Chondrocyte (in vitro differentiated cells): ENCODE measurements at regions not wholly inside any gene's neighbourhood (a gene's known extent, or its start where the extent isn't known, plus 50 kb on each side); places are given as distances from the start of the nearest gene placed in this dataset.

Source experiments
- DNase-seq: peaks from one replicate; pipeline ENCODE4 v3.0.0; 2021; ENCODE audit warnings: mixed read lengths, low spot score
- H3K27ac Mint-ChIP-seq: one replicate; pipeline ENCODE4 v1.8.0; 2021; ENCODE audit warnings: mild to moderate bottlenecking, moderate library complexity, mixed read lengths; ENCODE audit not compliant: unreplicated experiment
- H3K27me3 Mint-ChIP-seq: 2 replicates; pipeline ENCODE4 v1.8.0; 2021; ENCODE audit warnings: low read depth, mixed read lengths
- H3K36me3 Mint-ChIP-seq: 2 replicates; pipeline ENCODE4 v1.8.0; 2021; ENCODE audit warnings: low read depth, mixed read lengths
- H3K4me1 Mint-ChIP-seq: 2 replicates; pipeline ENCODE4 v1.8.0; 2021; ENCODE audit warnings: low read depth, mild to moderate bottlenecking, mixed read lengths
- H3K4me3 Mint-ChIP-seq: one replicate; pipeline ENCODE4 v1.8.0; 2021; ENCODE audit warnings: mild to moderate bottlenecking, moderate library complexity, mixed read lengths; ENCODE audit not compliant: unreplicated experiment
- H3K9me3 Mint-ChIP-seq: 2 replicates; pipeline ENCODE4 v1.8.0; 2021; ENCODE audit warnings: low read depth, mixed read lengths
- CTCF ChIP-seq: fragments of 200-600 bp; sonication (generic); IDR thresholded peaks from 2 replicates; pipeline ENCODE4 v1.5.0; 2021; ENCODE audit warnings: antibody characterized with exemption, mild to moderate bottlenecking, moderate library complexity

- no peaks in the 10 kb centered on the region for H3K4me1 Mint-ChIP-seq
- no peak overlapping the region for H3K27ac Mint-ChIP-seq
- peaks cover 3% of the 10 kb centered on the region for H3K36me3 Mint-ChIP-seq
- TF ChIP-seq CTCF: no peak
- peaks cover 69% of the 10 kb centered on the region for H3K27me3 Mint-ChIP-seq
- H3K9me3 Mint-ChIP-seq: peaks cover 2% of the 10 kb centered on the region
- no peak for DNase-seq
- no peak overlapping the region for H3K4me3 Mint-ChIP-seq
Measured at GRCh38 chr19:5392486-5392885, 51.9 kb upstream of the PTPRS start.

GRCh38 chr19:5393088-5393487, 52.5 kb upstream of the PTPRS start:
- Mint-ChIP-seq H3K27ac (no peak overlapping the region), H3K36me3 (peaks cover 3% of the 10 kb centered on the region), H3K9me3 (peaks cover 2% of the 10 kb centered on the region), H3K27me3 (peaks cover 72% of the 10 kb centered on the region), H3K4me3 (no peak overlapping the region), H3K4me1 (no peaks in the 10 kb centered on the region)
- TF ChIP-seq CTCF: no peak
- DNase-seq: no peak

GRCh38 chr19:5394551-5395505, 54.2 kb upstream of the PTPRS start:
- H3K9me3 Mint-ChIP-seq: no peaks in the 10 kb centered on the region
- H3K27ac Mint-ChIP-seq: no peak overlapping the region
- TF ChIP-seq CTCF: no peak
- peaks cover 68% of the 10 kb centered on the region for H3K27me3 Mint-ChIP-seq
- no peak for DNase-seq
- no peaks in the 10 kb centered on the region for H3K36me3 Mint-ChIP-seq
- no peaks in the 10 kb centered on the region for H3K4me1 Mint-ChIP-seq
- H3K4me3 Mint-ChIP-seq: no peak overlapping the region

- no peaks in the 10 kb centered on the region for H3K36me3 Mint-ChIP-seq
- TF ChIP-seq CTCF: no peak
- H3K4me1 Mint-ChIP-seq: no peaks in the 10 kb centered on the region
- H3K27ac Mint-ChIP-seq: no peak overlapping the region
- DNase-seq: no peak
- peaks cover 67% of the 10 kb centered on the region for H3K27me3 Mint-ChIP-seq
- H3K4me3 Mint-ChIP-seq: no peak overlapping the region
- no peaks in the 10 kb centered on the region for H3K9me3 Mint-ChIP-seq
Measured at GRCh38 chr19:5395556-5395955, 54.9 kb upstream of the PTPRS start.

DNA sequence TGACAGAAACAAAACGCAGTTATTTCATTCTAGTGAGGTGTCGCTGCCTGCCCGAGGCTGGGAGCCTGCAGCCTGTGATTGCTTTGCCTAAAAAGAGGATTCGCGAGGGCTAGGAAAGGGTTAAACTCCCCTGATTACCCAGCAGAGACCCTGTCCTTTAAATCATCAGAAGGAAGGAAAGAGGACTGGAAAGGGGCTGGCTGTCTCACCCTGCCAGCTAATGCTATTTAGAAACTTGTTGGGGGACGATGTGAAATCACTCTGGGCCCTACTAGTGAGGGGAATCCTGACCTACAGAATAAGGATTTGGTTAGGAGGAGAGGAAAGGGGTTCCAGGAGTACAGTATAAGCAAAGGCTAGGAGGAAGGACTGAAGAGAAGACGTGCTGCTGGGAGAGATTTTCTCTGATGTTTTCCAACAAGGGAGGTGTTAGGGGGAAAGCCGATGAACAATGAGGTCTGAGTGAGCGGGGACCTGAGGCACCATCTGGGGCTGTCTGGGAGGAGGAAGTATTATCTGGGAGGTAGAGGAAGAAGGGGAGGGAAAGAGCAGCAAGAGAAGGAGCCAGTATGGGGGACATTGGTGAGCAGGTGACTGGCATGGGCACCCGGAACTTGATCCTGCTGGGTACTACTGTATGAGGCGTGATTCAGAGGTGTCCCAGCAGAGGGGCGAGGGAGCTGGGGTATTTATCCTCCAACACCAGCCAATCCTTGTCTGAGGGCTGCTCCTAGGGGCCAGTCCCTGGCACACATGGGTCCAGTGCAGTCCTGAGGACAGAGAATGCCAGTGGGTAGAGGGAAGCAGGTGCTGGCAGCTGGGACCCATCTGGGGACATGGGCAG, 55.7 kb upstream of the PTPRS start:
- no peak for TF ChIP-seq CTCF
- no peaks in the 10 kb centered on the region for H3K9me3 Mint-ChIP-seq
- no peaks in the 10 kb centered on the region for H3K4me1 Mint-ChIP-seq
- no peak overlapping the region for H3K4me3 Mint-ChIP-seq
- H3K27me3 Mint-ChIP-seq: peaks cover 66% of the 10 kb centered on the region
- DNase-seq: no peak
- H3K27ac Mint-ChIP-seq: no peak overlapping the region
- no peaks in the 10 kb centered on the region for H3K36me3 Mint-ChIP-seq
